GM23338 (cell line): ENCODE measurements at regions not wholly inside any gene's neighbourhood (a gene's known extent, or its start where the extent isn't known, plus 50 kb on each side); places are given as distances from the start of the nearest gene placed in this dataset.

ENCODE experiments used
- ATAC-seq: fragments of 200-7000 bp; cut with Tn5 transposase; 3 replicates; pipeline ENCODE4 v1.9.1; 2020
- DNase-seq: peaks from one replicate; pipeline ENCODE4 v3.0.0-alpha.2; 2015; ENCODE audit warnings: low spot score
- H2AFZ ChIP-seq: fragments of 200-600 bp; sonication (generic); 2 replicates; pipeline ENCODE4 v1.8.0; 2016; ENCODE audit warnings: antibody characterized with exemption, mild to moderate bottlenecking, moderate library complexity
- H3F3A ChIP-seq: fragments of 200-600 bp; sonication (generic); replicated peaks from 2 replicates; pipeline ENCODE4 v1.8.0; 2017; ENCODE audit warnings: antibody characterized with exemption, mixed run types, low read depth
- H3K27ac ChIP-seq: fragments of 200-600 bp; sonication (generic); 2 replicates; pipeline ENCODE4 v1.6.1; 2016; ENCODE audit warnings: low read depth
- H3K27me3 ChIP-seq: fragments of 200-600 bp; sonication (generic); 2 replicates; pipeline ENCODE4 v1.8.0; 2016; ENCODE audit warnings: mild to moderate bottlenecking, mixed run types, moderate library complexity; ENCODE audit not compliant: insufficient read depth
- H3K36me3 ChIP-seq: fragments of 200-600 bp; sonication (generic); 2 replicates; pipeline ENCODE4 v1.8.0; 2016; ENCODE audit warnings: mild to moderate bottlenecking; ENCODE audit not compliant: insufficient read depth
- H3K4me1 ChIP-seq: fragments of 200-600 bp; sonication (generic); 2 replicates; pipeline ENCODE4 v1.8.0; 2016; ENCODE audit warnings: mild to moderate bottlenecking, moderate library complexity; ENCODE audit not compliant: insufficient read depth
- H3K4me2 ChIP-seq: fragments of 200-600 bp; sonication (generic); 2 replicates; pipeline ENCODE4 v1.7.1; 2017; ENCODE audit warnings: mixed run types
- H3K4me3 ChIP-seq: fragments of 200-600 bp; sonication (generic); 2 replicates; pipeline ENCODE4 v1.6.1; 2016; ENCODE audit warnings: mixed run types
- H3K79me2 ChIP-seq: fragments of 200-600 bp; sonication (generic); replicated peaks from 2 replicates; pipeline ENCODE4 v1.8.0; 2017; ENCODE audit warnings: mild to moderate bottlenecking; ENCODE audit not compliant: insufficient read depth
- H3K9me2 ChIP-seq: fragments of 200-600 bp; sonication (generic); 2 replicates; pipeline ENCODE4 v1.8.0; 2017; ENCODE audit not compliant: insufficient read depth
- H4K20me1 ChIP-seq: fragments of 200-600 bp; sonication (generic); replicated peaks from 2 replicates; pipeline ENCODE4 v1.8.0; 2017; ENCODE audit warnings: mild to moderate bottlenecking; ENCODE audit not compliant: insufficient read depth
- H3K27ac Mint-ChIP-seq: 2 replicates; pipeline ENCODE4 v1.8.0; 2020; ENCODE audit warnings: inconsistent platforms, mild to moderate bottlenecking, moderate library complexity, mixed read lengths
- H3K27me3 Mint-ChIP-seq: 3 replicates; pipeline ENCODE4 v1.8.0; 2022; ENCODE audit warnings: low read depth, mild to moderate bottlenecking, moderate library complexity, mixed read lengths, inconsistent platforms; ENCODE audit not compliant: insufficient read depth, poor library complexity
- H3K36me3 Mint-ChIP-seq: 3 replicates; pipeline ENCODE4 v1.8.0; 2021; ENCODE audit warnings: low read depth, mild to moderate bottlenecking, inconsistent platforms, moderate library complexity, mixed read lengths
- H3K4me1 Mint-ChIP-seq: 3 replicates; pipeline ENCODE4 v1.8.0; 2020; ENCODE audit warnings: mild to moderate bottlenecking, inconsistent platforms, mixed read lengths
- H3K4me3 Mint-ChIP-seq: 3 replicates; pipeline ENCODE4 v1.8.0; 2021; ENCODE audit warnings: moderate library complexity, mild to moderate bottlenecking, inconsistent platforms, mixed read lengths
- H3K9me3 Mint-ChIP-seq: 3 replicates; pipeline ENCODE4 v1.8.0; 2020; ENCODE audit warnings: moderate library complexity, mild to moderate bottlenecking, inconsistent platforms, mixed read lengths
- EZH2 ChIP-seq: fragments of 200-600 bp; sonication (generic); IDR thresholded peaks from one replicate; pipeline ENCODE4 v1.8.0; 2017; ENCODE audit warnings: antibody characterized with exemption, mild to moderate bottlenecking, low read depth; ENCODE audit not compliant: unreplicated experiment
- EZH2phosphoT487 ChIP-seq: fragments of 200-600 bp; sonication (generic); IDR thresholded peaks from one replicate; pipeline ENCODE4 v1.8.1; 2018; ENCODE audit warnings: antibody characterized with exemption; ENCODE audit not compliant: unreplicated experiment
- JUNB ChIP-seq: IDR thresholded peaks from one replicate; pipeline ENCODE4 v1.6.1; 2016; ENCODE audit warnings: antibody characterized with exemption; ENCODE audit not compliant: unreplicated experiment
- NANOG ChIP-seq: IDR thresholded peaks from 2 replicates; pipeline ENCODE4 v1.6.1; 2016; ENCODE audit warnings: antibody characterized with exemption, borderline replicate concordance
- ZNF114 ChIP-seq: fragments of 250-450 bp; sonication (Bioruptor Pico); IDR thresholded peaks from 2 replicates; pipeline ENCODE4 v1.5.0; 2020; ENCODE audit warnings: mild to moderate bottlenecking, moderate library complexity
- ZNF331 ChIP-seq: fragments of 250-450 bp; sonication (Bioruptor Pico); IDR thresholded peaks from 2 replicates; pipeline ENCODE4 v1.5.0; 2020; ENCODE audit warnings: low read depth, mild to moderate bottlenecking, moderate library complexity
- TF ChIP-seq, protein P1 (sequence below): IDR thresholded peaks from one replicate; pipeline ENCODE4 v1.6.1; 2018; ENCODE audit warnings: antibody characterized with exemption; ENCODE audit not compliant: unreplicated experiment
- TF ChIP-seq, protein P2 (sequence below), 2 experiments: fragments of 200-600 bp in 1 of 2; sonication (generic) in 1 of 2; conservative IDR thresholded peaks; 2 replicates each; pipeline versions ENCODE4 v1.5.1 to v1.6.1; 2016 to 2017; ENCODE audit warnings: antibody characterized with exemption in 2 of 2, low read depth in 2 of 2, mild to moderate bottlenecking in 2 of 2, moderate library complexity in 1 of 2
- TF ChIP-seq, protein P3 (sequence below): IDR thresholded peaks from 2 replicates; pipeline ENCODE4 v1.6.1; 2016; ENCODE audit warnings: antibody characterized with exemption
- TF ChIP-seq, protein P4 (sequence below): fragments of 250-450 bp; sonication (Bioruptor Pico); IDR thresholded peaks from 2 replicates; pipeline ENCODE4 v1.5.0; 2020; ENCODE audit warnings: mild to moderate bottlenecking, moderate library complexity

DNA sequence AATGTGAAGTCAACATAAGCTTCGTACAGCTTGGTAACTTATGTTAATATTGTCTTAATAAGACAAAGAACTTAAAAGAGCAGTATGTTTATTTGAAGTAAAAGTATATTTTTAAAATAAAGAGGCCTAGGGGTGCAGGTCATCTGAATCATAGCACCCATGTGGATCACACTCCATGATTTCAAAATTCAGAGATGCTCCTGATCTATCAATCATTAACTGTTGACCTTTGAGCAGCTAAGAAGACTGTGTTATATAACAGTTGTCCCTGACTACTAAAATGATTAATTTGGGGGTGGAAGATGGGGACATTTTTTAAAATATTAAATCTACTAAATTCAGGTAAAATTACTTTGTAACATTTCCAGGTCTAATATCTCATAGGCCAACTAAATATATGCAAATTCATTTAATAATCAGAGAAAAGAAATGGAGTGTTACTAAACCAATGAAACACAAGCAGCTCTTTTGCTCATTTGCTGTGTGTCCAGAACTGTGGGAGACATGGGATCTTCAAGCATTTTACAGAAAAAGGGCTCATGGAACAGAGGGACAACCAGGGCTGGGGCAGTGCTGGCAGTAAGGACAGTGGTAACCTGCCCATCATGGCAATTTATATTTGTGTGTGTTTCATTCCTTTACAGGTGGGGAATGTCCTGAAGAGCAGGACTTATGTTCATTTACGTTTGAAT lies 120.7 kb upstream of the PCED1B start:
- Histone ChIP-seq H3K4me1 (no peaks in the 10 kb centered on the region; the same call in 1 of the 2 replicates), H3K79me2 (no peaks in the 10 kb centered on the region), H3K4me2 (no peak overlapping the region), H3K4me3 (no peak overlapping the region), H3K27me3 (no peaks in the 10 kb centered on the region), H3K27ac (no peak overlapping the region), H3K36me3 (no peaks in the 10 kb centered on the region), H3F3A (no peaks in the 10 kb centered on the region), H2AFZ (no peak overlapping the region), H3K9me2 (0 out of 2 replicates have a peak, but pooled peaks cover 5% of the 10 kb centered on the region), H4K20me1 (no peaks in the 10 kb centered on the region)
- H3K36me3 Mint-ChIP-seq: no peaks in the 10 kb centered on the region
- H3K4me1 Mint-ChIP-seq: no peaks in the 10 kb centered on the region
- DNase-seq (no peak), ATAC-seq (no peak)
- H3K27me3 Mint-ChIP-seq: peaks cover 3% of the 10 kb centered on the region
- TF ChIP-seq, protein P1, sequence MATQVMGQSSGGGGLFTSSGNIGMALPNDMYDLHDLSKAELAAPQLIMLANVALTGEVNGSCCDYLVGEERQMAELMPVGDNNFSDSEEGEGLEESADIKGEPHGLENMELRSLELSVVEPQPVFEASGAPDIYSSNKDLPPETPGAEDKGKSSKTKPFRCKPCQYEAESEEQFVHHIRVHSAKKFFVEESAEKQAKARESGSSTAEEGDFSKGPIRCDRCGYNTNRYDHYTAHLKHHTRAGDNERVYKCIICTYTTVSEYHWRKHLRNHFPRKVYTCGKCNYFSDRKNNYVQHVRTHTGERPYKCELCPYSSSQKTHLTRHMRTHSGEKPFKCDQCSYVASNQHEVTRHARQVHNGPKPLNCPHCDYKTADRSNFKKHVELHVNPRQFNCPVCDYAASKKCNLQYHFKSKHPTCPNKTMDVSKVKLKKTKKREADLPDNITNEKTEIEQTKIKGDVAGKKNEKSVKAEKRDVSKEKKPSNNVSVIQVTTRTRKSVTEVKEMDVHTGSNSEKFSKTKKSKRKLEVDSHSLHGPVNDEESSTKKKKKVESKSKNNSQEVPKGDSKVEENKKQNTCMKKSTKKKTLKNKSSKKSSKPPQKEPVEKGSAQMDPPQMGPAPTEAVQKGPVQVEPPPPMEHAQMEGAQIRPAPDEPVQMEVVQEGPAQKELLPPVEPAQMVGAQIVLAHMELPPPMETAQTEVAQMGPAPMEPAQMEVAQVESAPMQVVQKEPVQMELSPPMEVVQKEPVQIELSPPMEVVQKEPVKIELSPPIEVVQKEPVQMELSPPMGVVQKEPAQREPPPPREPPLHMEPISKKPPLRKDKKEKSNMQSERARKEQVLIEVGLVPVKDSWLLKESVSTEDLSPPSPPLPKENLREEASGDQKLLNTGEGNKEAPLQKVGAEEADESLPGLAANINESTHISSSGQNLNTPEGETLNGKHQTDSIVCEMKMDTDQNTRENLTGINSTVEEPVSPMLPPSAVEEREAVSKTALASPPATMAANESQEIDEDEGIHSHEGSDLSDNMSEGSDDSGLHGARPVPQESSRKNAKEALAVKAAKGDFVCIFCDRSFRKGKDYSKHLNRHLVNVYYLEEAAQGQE: no peak
- TF ChIP-seq, protein P2, sequence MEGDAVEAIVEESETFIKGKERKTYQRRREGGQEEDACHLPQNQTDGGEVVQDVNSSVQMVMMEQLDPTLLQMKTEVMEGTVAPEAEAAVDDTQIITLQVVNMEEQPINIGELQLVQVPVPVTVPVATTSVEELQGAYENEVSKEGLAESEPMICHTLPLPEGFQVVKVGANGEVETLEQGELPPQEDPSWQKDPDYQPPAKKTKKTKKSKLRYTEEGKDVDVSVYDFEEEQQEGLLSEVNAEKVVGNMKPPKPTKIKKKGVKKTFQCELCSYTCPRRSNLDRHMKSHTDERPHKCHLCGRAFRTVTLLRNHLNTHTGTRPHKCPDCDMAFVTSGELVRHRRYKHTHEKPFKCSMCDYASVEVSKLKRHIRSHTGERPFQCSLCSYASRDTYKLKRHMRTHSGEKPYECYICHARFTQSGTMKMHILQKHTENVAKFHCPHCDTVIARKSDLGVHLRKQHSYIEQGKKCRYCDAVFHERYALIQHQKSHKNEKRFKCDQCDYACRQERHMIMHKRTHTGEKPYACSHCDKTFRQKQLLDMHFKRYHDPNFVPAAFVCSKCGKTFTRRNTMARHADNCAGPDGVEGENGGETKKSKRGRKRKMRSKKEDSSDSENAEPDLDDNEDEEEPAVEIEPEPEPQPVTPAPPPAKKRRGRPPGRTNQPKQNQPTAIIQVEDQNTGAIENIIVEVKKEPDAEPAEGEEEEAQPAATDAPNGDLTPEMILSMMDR (conservative IDR thresholded peaks at IDR 0.05; ENCODE audit: low read depth in 2 of 2): no peak
- TF ChIP-seq, protein P3, sequence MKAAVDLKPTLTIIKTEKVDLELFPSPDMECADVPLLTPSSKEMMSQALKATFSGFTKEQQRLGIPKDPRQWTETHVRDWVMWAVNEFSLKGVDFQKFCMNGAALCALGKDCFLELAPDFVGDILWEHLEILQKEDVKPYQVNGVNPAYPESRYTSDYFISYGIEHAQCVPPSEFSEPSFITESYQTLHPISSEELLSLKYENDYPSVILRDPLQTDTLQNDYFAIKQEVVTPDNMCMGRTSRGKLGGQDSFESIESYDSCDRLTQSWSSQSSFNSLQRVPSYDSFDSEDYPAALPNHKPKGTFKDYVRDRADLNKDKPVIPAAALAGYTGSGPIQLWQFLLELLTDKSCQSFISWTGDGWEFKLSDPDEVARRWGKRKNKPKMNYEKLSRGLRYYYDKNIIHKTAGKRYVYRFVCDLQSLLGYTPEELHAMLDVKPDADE: no peak
- TF ChIP-seq ZNF114 (CRISPR knock-in tag): no peak
- no peak for TF ChIP-seq ZNF331 (CRISPR knock-in tag)
- TF ChIP-seq, protein P4, sequence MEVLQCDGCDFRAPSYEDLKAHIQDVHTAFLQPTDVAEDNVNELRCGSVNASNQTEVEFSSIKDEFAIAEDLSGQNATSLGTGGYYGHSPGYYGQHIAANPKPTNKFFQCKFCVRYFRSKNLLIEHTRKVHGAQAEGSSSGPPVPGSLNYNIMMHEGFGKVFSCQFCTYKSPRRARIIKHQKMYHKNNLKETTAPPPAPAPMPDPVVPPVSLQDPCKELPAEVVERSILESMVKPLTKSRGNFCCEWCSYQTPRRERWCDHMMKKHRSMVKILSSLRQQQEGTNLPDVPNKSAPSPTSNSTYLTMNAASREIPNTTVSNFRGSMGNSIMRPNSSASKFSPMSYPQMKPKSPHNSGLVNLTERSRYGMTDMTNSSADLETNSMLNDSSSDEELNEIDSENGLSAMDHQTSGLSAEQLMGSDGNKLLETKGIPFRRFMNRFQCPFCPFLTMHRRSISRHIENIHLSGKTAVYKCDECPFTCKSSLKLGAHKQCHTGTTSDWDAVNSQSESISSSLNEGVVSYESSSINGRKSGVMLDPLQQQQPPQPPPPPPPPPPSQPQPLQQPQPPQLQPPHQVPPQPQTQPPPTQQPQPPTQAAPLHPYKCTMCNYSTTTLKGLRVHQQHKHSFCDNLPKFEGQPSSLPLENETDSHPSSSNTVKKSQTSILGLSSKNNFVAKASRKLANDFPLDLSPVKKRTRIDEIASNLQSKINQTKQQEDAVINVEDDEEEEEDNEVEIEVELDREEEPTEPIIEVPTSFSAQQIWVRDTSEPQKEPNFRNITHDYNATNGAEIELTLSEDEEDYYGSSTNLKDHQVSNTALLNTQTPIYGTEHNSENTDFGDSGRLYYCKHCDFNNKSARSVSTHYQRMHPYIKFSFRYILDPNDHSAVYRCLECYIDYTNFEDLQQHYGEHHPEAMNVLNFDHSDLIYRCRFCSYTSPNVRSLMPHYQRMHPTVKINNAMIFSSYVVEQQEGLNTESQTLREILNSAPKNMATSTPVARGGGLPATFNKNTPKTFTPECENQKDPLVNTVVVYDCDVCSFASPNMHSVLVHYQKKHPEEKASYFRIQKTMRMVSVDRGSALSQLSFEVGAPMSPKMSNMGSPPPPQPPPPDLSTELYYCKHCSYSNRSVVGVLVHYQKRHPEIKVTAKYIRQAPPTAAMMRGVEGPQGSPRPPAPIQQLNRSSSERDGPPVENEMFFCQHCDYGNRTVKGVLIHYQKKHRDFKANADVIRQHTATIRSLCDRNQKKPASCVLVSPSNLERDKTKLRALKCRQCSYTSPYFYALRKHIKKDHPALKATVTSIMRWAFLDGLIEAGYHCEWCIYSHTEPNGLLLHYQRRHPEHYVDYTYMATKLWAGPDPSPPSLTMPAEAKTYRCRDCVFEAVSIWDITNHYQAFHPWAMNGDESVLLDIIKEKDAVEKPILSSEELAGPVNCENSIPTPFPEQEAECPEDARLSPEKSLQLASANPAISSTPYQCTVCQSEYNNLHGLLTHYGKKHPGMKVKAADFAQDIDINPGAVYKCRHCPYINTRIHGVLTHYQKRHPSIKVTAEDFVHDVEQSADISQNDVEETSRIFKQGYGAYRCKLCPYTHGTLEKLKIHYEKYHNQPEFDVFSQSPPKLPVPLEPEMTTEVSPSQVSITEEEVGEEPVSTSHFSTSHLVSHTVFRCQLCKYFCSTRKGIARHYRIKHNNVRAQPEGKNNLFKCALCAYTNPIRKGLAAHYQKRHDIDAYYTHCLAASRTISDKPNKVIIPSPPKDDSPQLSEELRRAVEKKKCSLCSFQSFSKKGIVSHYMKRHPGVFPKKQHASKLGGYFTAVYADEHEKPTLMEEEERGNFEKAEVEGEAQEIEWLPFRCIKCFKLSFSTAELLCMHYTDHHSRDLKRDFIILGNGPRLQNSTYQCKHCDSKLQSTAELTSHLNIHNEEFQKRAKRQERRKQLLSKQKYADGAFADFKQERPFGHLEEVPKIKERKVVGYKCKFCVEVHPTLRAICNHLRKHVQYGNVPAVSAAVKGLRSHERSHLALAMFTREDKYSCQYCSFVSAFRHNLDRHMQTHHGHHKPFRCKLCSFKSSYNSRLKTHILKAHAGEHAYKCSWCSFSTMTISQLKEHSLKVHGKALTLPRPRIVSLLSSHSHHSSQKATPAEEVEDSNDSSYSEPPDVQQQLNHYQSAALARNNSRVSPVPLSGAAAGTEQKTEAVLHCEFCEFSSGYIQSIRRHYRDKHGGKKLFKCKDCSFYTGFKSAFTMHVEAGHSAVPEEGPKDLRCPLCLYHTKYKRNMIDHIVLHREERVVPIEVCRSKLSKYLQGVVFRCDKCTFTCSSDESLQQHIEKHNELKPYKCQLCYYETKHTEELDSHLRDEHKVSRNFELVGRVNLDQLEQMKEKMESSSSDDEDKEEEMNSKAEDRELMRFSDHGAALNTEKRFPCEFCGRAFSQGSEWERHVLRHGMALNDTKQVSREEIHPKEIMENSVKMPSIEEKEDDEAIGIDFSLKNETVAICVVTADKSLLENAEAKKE (CRISPR knock-in tag): no peak
- TF ChIP-seq EZH2phosphoT487: no peak
- TF ChIP-seq JUNB: no peak
- TF ChIP-seq NANOG: no peak
- TF ChIP-seq EZH2: no peak
- H3K9me3 Mint-ChIP-seq: no peaks in the 10 kb centered on the region
- no peak overlapping the region for H3K27ac Mint-ChIP-seq
- H3K4me3 Mint-ChIP-seq: no peak overlapping the region
